GM23338 (cell line): ENCODE measurements at regions not wholly inside any gene's neighbourhood (a gene's known extent, or its start where the extent isn't known, plus 50 kb on each side); places are given as distances from the start of the nearest gene placed in this dataset.
"Not testable (repeated sequence)": the region's sequence is repeated elsewhere in the genome, so short reads cannot be mapped to it uniquely, and the experiment has no call there.

Source experiments
- ATAC-seq: fragments of 200-7000 bp; cut with Tn5 transposase; 3 replicates; pipeline ENCODE4 v1.9.1; 2020
- DNase-seq: peaks from one replicate; pipeline ENCODE4 v3.0.0-alpha.2; 2015; ENCODE audit warnings: low spot score
- H2AFZ ChIP-seq: fragments of 200-600 bp; sonication (generic); 2 replicates; pipeline ENCODE4 v1.8.0; 2016; ENCODE audit warnings: antibody characterized with exemption, mild to moderate bottlenecking, moderate library complexity
- H3F3A ChIP-seq: fragments of 200-600 bp; sonication (generic); replicated peaks from 2 replicates; pipeline ENCODE4 v1.8.0; 2017; ENCODE audit warnings: antibody characterized with exemption, mixed run types, low read depth
- H3K27ac ChIP-seq: fragments of 200-600 bp; sonication (generic); 2 replicates; pipeline ENCODE4 v1.6.1; 2016; ENCODE audit warnings: low read depth
- H3K27me3 ChIP-seq: fragments of 200-600 bp; sonication (generic); 2 replicates; pipeline ENCODE4 v1.8.0; 2016; ENCODE audit warnings: mild to moderate bottlenecking, mixed run types, moderate library complexity; ENCODE audit not compliant: insufficient read depth
- H3K36me3 ChIP-seq: fragments of 200-600 bp; sonication (generic); 2 replicates; pipeline ENCODE4 v1.8.0; 2016; ENCODE audit warnings: mild to moderate bottlenecking; ENCODE audit not compliant: insufficient read depth
- H3K4me1 ChIP-seq: fragments of 200-600 bp; sonication (generic); 2 replicates; pipeline ENCODE4 v1.8.0; 2016; ENCODE audit warnings: mild to moderate bottlenecking, moderate library complexity; ENCODE audit not compliant: insufficient read depth
- H3K4me2 ChIP-seq: fragments of 200-600 bp; sonication (generic); 2 replicates; pipeline ENCODE4 v1.7.1; 2017; ENCODE audit warnings: mixed run types
- H3K4me3 ChIP-seq: fragments of 200-600 bp; sonication (generic); 2 replicates; pipeline ENCODE4 v1.6.1; 2016; ENCODE audit warnings: mixed run types
- H3K79me2 ChIP-seq: fragments of 200-600 bp; sonication (generic); replicated peaks from 2 replicates; pipeline ENCODE4 v1.8.0; 2017; ENCODE audit warnings: mild to moderate bottlenecking; ENCODE audit not compliant: insufficient read depth
- H3K9me2 ChIP-seq: fragments of 200-600 bp; sonication (generic); 2 replicates; pipeline ENCODE4 v1.8.0; 2017; ENCODE audit not compliant: insufficient read depth
- H4K20me1 ChIP-seq: fragments of 200-600 bp; sonication (generic); replicated peaks from 2 replicates; pipeline ENCODE4 v1.8.0; 2017; ENCODE audit warnings: mild to moderate bottlenecking; ENCODE audit not compliant: insufficient read depth
- H3K27ac Mint-ChIP-seq: 2 replicates; pipeline ENCODE4 v1.8.0; 2020; ENCODE audit warnings: inconsistent platforms, mild to moderate bottlenecking, moderate library complexity, mixed read lengths
- H3K27me3 Mint-ChIP-seq: 3 replicates; pipeline ENCODE4 v1.8.0; 2022; ENCODE audit warnings: low read depth, mild to moderate bottlenecking, moderate library complexity, mixed read lengths, inconsistent platforms; ENCODE audit not compliant: insufficient read depth, poor library complexity
- H3K36me3 Mint-ChIP-seq: 3 replicates; pipeline ENCODE4 v1.8.0; 2021; ENCODE audit warnings: low read depth, mild to moderate bottlenecking, inconsistent platforms, moderate library complexity, mixed read lengths
- H3K4me1 Mint-ChIP-seq: 3 replicates; pipeline ENCODE4 v1.8.0; 2020; ENCODE audit warnings: mild to moderate bottlenecking, inconsistent platforms, mixed read lengths
- H3K4me3 Mint-ChIP-seq: 3 replicates; pipeline ENCODE4 v1.8.0; 2021; ENCODE audit warnings: moderate library complexity, mild to moderate bottlenecking, inconsistent platforms, mixed read lengths
- H3K9me3 Mint-ChIP-seq: 3 replicates; pipeline ENCODE4 v1.8.0; 2020; ENCODE audit warnings: moderate library complexity, mild to moderate bottlenecking, inconsistent platforms, mixed read lengths
- CREB1 ChIP-seq: fragments of 250-450 bp; sonication (Bioruptor Pico); IDR thresholded peaks from 2 replicates; pipeline ENCODE4 v1.5.0; 2020; ENCODE audit warnings: low read depth, mild to moderate bottlenecking, moderate library complexity
- EZH2phosphoT487 ChIP-seq: fragments of 200-600 bp; sonication (generic); IDR thresholded peaks from one replicate; pipeline ENCODE4 v1.8.1; 2018; ENCODE audit warnings: antibody characterized with exemption; ENCODE audit not compliant: unreplicated experiment
- STAT1 ChIP-seq: IDR thresholded peaks from one replicate; pipeline ENCODE4 v1.6.1; 2016; ENCODE audit warnings: antibody characterized with exemption; ENCODE audit not compliant: unreplicated experiment
- ZNF114 ChIP-seq: fragments of 250-450 bp; sonication (Bioruptor Pico); IDR thresholded peaks from 2 replicates; pipeline ENCODE4 v1.5.0; 2020; ENCODE audit warnings: mild to moderate bottlenecking, moderate library complexity
- ZNF331 ChIP-seq: fragments of 250-450 bp; sonication (Bioruptor Pico); IDR thresholded peaks from 2 replicates; pipeline ENCODE4 v1.5.0; 2020; ENCODE audit warnings: low read depth, mild to moderate bottlenecking, moderate library complexity
- TF ChIP-seq, protein P1 (sequence below): IDR thresholded peaks from 2 replicates; pipeline ENCODE4 v1.6.1; 2016; ENCODE audit warnings: antibody characterized with exemption
- TF ChIP-seq, protein P2 (sequence below): fragments of 250-450 bp; sonication (Bioruptor Pico); IDR thresholded peaks from 2 replicates; pipeline ENCODE4 v1.5.0; 2020; ENCODE audit warnings: mild to moderate bottlenecking, moderate library complexity

DNA sequence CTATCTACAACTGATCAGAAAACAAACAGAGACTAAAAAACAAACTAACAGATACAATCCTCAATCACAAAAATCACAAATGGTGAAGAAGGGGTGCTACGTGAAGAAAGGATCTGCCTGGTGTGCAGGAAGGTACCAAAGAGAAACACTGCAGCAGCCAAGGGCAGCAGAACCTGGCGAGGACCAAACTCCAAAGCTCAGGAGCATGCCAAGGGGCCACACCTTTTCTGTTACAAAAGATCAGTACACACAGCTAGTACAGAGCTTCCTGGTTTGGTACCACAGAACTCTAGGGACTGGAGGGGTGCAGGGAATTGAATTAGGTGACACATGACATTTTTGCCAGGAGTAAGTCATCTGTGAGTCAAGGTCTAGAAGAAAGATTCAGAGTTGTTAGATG is 107.4 kb upstream of the GRM7 start:
- Mint-ChIP-seq H3K4me1 (no peaks in the 10 kb centered on the region), H3K27ac (no peak overlapping the region)
- ATAC-seq: no peak

DNA sequence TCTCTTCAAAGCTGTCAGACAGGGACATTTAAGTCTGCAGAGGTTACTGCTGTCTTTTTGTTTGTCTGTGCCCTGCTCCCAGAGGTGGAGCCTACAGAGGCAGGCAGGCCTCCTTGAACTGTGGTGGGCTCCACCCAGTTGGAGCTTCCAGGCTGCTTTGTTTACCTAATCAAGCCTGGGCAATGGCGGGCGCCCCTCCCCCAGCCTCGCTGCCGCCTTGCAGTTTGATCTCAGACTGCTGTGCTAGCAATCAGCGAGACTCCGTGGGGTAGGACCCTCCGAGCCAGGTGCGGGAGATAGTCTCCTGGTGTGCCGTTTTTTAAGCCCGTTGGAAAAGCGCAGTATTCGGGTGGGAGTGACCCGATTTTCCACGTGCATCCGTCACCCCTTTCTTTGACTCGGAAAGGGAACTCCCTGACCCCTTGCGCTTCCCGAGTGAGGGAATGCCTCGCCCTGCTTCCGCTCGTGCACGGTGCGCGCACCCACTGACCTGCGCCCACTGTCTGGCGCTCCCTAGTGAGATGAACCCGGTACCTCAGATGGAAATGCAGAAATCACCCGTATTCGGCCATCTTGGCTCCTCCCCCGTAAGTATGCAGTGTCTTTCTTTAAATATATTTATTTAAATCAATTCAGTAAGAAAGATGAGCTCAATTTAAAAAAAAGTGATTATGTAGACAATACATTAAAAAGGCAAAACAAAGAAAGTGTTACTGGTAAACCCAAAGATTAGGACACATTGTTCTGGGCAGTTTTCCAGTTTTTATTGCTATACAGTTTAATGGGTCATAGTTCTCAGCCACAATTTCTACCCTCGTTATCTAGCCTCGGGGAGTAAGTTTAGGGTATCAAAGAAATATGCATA is 91.2 kb upstream of the GRM7 start:
- H3K27ac ChIP-seq, H3K4me3 Mint-ChIP-seq, H3K27me3 Mint-ChIP-seq, H3K4me2 ChIP-seq, H4K20me1 ChIP-seq, DNase-seq, H3K9me2 ChIP-seq, H2AFZ ChIP-seq, H3K27ac Mint-ChIP-seq, H3F3A ChIP-seq, ATAC-seq, H3K79me2 ChIP-seq, H3K4me3 ChIP-seq, H3K4me1 ChIP-seq, H3K36me3 ChIP-seq, H3K27me3 ChIP-seq: not testable (repeated sequence)
- Mint-ChIP-seq H3K9me3 (peaks cover 61% of the 10 kb centered on the region), H3K4me1 (peaks cover 14% of the 10 kb centered on the region; the same call in 2 of the 3 replicates), H3K36me3 (peaks cover 26% of the 10 kb centered on the region)

More for the DNA sequence above, 107.4 kb upstream of the GRM7 start:
- H2AFZ ChIP-seq: no peak overlapping the region
- H3F3A ChIP-seq: no peaks in the 10 kb centered on the region
- no peak for DNase-seq
- no peaks in the 10 kb centered on the region for H4K20me1 ChIP-seq
- H3K4me1 ChIP-seq: no peaks in the 10 kb centered on the region
- H3K27me3 ChIP-seq: no peaks in the 10 kb centered on the region
- Mint-ChIP-seq H3K4me3 (no peak overlapping the region), H3K36me3 (peaks cover 5% of the 10 kb centered on the region; the same call in 2 of the 3 replicates), H3K27me3 (no peaks in the 10 kb centered on the region), H3K9me3 (peaks cover 77% of the 10 kb centered on the region)
- TF ChIP-seq, protein P1, sequence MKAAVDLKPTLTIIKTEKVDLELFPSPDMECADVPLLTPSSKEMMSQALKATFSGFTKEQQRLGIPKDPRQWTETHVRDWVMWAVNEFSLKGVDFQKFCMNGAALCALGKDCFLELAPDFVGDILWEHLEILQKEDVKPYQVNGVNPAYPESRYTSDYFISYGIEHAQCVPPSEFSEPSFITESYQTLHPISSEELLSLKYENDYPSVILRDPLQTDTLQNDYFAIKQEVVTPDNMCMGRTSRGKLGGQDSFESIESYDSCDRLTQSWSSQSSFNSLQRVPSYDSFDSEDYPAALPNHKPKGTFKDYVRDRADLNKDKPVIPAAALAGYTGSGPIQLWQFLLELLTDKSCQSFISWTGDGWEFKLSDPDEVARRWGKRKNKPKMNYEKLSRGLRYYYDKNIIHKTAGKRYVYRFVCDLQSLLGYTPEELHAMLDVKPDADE: no peak
- TF ChIP-seq, protein P2, sequence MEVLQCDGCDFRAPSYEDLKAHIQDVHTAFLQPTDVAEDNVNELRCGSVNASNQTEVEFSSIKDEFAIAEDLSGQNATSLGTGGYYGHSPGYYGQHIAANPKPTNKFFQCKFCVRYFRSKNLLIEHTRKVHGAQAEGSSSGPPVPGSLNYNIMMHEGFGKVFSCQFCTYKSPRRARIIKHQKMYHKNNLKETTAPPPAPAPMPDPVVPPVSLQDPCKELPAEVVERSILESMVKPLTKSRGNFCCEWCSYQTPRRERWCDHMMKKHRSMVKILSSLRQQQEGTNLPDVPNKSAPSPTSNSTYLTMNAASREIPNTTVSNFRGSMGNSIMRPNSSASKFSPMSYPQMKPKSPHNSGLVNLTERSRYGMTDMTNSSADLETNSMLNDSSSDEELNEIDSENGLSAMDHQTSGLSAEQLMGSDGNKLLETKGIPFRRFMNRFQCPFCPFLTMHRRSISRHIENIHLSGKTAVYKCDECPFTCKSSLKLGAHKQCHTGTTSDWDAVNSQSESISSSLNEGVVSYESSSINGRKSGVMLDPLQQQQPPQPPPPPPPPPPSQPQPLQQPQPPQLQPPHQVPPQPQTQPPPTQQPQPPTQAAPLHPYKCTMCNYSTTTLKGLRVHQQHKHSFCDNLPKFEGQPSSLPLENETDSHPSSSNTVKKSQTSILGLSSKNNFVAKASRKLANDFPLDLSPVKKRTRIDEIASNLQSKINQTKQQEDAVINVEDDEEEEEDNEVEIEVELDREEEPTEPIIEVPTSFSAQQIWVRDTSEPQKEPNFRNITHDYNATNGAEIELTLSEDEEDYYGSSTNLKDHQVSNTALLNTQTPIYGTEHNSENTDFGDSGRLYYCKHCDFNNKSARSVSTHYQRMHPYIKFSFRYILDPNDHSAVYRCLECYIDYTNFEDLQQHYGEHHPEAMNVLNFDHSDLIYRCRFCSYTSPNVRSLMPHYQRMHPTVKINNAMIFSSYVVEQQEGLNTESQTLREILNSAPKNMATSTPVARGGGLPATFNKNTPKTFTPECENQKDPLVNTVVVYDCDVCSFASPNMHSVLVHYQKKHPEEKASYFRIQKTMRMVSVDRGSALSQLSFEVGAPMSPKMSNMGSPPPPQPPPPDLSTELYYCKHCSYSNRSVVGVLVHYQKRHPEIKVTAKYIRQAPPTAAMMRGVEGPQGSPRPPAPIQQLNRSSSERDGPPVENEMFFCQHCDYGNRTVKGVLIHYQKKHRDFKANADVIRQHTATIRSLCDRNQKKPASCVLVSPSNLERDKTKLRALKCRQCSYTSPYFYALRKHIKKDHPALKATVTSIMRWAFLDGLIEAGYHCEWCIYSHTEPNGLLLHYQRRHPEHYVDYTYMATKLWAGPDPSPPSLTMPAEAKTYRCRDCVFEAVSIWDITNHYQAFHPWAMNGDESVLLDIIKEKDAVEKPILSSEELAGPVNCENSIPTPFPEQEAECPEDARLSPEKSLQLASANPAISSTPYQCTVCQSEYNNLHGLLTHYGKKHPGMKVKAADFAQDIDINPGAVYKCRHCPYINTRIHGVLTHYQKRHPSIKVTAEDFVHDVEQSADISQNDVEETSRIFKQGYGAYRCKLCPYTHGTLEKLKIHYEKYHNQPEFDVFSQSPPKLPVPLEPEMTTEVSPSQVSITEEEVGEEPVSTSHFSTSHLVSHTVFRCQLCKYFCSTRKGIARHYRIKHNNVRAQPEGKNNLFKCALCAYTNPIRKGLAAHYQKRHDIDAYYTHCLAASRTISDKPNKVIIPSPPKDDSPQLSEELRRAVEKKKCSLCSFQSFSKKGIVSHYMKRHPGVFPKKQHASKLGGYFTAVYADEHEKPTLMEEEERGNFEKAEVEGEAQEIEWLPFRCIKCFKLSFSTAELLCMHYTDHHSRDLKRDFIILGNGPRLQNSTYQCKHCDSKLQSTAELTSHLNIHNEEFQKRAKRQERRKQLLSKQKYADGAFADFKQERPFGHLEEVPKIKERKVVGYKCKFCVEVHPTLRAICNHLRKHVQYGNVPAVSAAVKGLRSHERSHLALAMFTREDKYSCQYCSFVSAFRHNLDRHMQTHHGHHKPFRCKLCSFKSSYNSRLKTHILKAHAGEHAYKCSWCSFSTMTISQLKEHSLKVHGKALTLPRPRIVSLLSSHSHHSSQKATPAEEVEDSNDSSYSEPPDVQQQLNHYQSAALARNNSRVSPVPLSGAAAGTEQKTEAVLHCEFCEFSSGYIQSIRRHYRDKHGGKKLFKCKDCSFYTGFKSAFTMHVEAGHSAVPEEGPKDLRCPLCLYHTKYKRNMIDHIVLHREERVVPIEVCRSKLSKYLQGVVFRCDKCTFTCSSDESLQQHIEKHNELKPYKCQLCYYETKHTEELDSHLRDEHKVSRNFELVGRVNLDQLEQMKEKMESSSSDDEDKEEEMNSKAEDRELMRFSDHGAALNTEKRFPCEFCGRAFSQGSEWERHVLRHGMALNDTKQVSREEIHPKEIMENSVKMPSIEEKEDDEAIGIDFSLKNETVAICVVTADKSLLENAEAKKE (CRISPR knock-in tag): no peak
- TF ChIP-seq ZNF331 (CRISPR knock-in tag) (no peak), CREB1 (CRISPR knock-in tag) (no peak), EZH2phosphoT487 (no peak), ZNF114 (CRISPR knock-in tag) (no peak), STAT1 (no peak)
- H3K4me3 ChIP-seq: no peak overlapping the region
- no peak overlapping the region for H3K4me2 ChIP-seq
- no peaks in the 10 kb centered on the region for H3K79me2 ChIP-seq
- H3K27ac ChIP-seq: no peak overlapping the region
- no peaks in the 10 kb centered on the region for H3K9me2 ChIP-seq
- peaks cover 7% of the 10 kb centered on the region; the same call in 1 of the 2 replicates for H3K36me3 ChIP-seq
